ENCODE measurements at regions not wholly inside any gene's neighbourhood (a gene's known extent, or its start where the extent isn't known, plus 50 kb on each side); places are given as distances from the start of the nearest gene placed in this dataset.

DNA sequence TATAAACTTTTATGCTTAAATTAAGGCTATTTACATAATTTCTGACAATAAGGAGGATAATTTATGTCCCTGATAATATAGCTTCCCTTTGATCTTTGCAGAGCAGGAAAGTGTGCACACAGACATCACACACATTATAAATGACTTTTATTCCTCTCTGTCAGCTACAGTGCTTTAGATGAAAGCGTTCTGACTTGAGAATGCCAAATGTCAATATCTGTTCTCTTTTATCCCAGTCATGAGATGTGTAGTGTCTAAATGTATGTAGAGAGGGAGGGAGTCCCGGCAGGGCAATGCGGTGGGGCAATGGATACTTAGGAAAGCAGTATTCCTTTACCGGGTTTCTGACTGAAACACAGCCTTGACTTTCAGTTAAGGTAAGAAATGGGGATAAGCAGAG is 225.4 kb upstream of the CHORDC1 start:
- intact Hi-C loops (cut with DNase I), result no loop called here

DNA sequence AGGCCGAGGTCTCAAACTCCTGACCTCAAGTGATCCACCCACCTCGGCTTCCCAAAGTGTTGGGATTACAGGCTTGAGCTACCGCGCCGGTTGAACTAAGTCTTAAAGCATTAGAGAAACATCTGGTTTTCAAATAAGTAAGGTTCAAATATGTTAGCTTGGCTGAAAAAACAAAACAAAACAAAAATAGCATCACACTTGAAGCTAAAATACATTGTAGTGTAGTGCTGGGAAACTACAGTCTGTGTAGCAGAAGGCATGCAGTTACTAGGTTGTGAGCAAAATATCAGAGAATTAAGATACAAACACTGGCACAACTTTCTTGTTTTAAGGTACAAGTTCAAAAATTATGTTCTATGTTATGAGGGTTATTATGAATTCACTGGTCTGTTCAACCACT is 224.8 kb upstream of the CHORDC1 start:
- no peaks in the 10 kb centered on the region for H3K27me3 ChIP-seq
- TF ChIP-seq POLR2A (IDR thresholded peaks at IDR 0.05) (no peak), EP300 (IDR thresholded peaks at IDR 0.05) (no peak)
- TF ChIP-seq, protein P1, sequence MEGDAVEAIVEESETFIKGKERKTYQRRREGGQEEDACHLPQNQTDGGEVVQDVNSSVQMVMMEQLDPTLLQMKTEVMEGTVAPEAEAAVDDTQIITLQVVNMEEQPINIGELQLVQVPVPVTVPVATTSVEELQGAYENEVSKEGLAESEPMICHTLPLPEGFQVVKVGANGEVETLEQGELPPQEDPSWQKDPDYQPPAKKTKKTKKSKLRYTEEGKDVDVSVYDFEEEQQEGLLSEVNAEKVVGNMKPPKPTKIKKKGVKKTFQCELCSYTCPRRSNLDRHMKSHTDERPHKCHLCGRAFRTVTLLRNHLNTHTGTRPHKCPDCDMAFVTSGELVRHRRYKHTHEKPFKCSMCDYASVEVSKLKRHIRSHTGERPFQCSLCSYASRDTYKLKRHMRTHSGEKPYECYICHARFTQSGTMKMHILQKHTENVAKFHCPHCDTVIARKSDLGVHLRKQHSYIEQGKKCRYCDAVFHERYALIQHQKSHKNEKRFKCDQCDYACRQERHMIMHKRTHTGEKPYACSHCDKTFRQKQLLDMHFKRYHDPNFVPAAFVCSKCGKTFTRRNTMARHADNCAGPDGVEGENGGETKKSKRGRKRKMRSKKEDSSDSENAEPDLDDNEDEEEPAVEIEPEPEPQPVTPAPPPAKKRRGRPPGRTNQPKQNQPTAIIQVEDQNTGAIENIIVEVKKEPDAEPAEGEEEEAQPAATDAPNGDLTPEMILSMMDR (IDR thresholded peaks at IDR 0.05), result no peak
- H3K36me3 ChIP-seq, result no peaks in the 10 kb centered on the region
- intact Hi-C loops (cut with DNase I), result no loop called here
- H3K4me1 ChIP-seq (ENCODE audit: insufficient read depth), result no peaks in the 10 kb centered on the region
- DNase-seq, result no peak
- H3K27ac ChIP-seq, result no peak overlapping the region
- H3K9me3 ChIP-seq, result no peaks in the 10 kb centered on the region
- no peak overlapping the region for H3K4me3 ChIP-seq
- WGBS, 3 donors, result 5 to 28% (median 13%) methylated on average over 5 of the region's 5 CpGs

More for the DNA sequence above, 225.4 kb upstream of the CHORDC1 start:
- Histone ChIP-seq H3K27me3 (no peaks in the 10 kb centered on the region), H3K36me3 (no peaks in the 10 kb centered on the region), H3K4me3 (no peak overlapping the region), H3K4me1 (ENCODE audit: insufficient read depth) (no peaks in the 10 kb centered on the region), H3K27ac (no peak overlapping the region), H3K9me3 (no peaks in the 10 kb centered on the region)
- no peak for DNase-seq
- TF ChIP-seq POLR2A (IDR thresholded peaks at IDR 0.05) (no peak), EP300 (IDR thresholded peaks at IDR 0.05) (no peak)
- TF ChIP-seq, protein P1 (IDR thresholded peaks at IDR 0.05), result no peak
- 19 to 24% (median 22%) methylated on average over 4 of the region's 4 CpGs for WGBS, 3 donors

DNA sequence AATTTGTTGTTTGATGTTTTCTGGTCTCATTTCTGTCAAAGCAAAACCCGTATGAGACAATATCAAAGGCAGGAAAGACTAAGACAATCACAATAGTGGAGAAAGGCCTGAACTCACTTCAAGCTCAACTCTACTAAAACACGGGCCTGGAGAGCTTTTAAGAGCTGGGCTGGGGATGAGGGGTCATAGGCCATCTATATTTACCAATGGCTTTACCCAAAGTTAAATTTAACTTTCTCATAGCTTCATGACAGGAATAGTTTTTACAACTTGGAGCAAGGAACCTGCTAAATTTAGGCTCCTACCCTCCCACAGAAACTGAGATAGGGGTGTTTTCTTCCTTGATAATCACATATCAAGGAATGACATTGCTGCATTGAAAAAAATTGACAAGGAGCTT is 223.4 kb upstream of the CHORDC1 start:
- no peaks in the 10 kb centered on the region for H3K36me3 ChIP-seq
- TF ChIP-seq POLR2A (IDR thresholded peaks at IDR 0.05), result no peak
- no peak for TF ChIP-seq EP300 (IDR thresholded peaks at IDR 0.05)
- TF ChIP-seq, protein P1 (IDR thresholded peaks at IDR 0.05), result no peak
- H3K27me3 ChIP-seq, result no peaks in the 10 kb centered on the region
- 59 to 68% (median 62%) methylated on average over 2 of the region's 2 CpGs for WGBS, 3 donors
- H3K9me3 ChIP-seq, result no peaks in the 10 kb centered on the region
- no peak for DNase-seq
- H3K27ac ChIP-seq, result no peak overlapping the region
- intact Hi-C loops (cut with DNase I), result no loop called here
- no peaks in the 10 kb centered on the region for H3K4me1 ChIP-seq (ENCODE audit: insufficient read depth)
- no peak overlapping the region for H3K4me3 ChIP-seq

DNA sequence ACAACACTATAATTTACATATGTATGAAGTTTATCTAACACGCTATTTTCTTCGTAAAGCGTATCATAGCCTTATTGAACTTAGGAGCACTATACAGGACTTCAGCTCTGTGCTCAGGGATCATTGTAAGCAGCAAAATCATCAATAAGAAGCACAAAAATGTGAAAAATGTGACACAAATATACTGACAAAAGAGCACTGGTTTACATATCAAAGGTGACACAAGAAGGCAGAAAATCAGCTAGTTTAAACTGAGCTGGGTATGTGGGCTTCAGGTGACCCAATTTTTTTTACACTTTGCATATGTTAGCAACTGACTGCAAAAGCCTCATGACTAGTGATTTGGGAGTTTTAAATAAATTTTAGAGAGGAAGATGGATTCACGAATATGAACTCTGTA is 215.2 kb upstream of the CHORDC1 start:
- Histone ChIP-seq H3K27me3 (no peaks in the 10 kb centered on the region), H3K9me3 (no peaks in the 10 kb centered on the region), H3K4me3 (no peak overlapping the region), H3K4me1 (ENCODE audit: insufficient read depth) (no peaks in the 10 kb centered on the region), H3K36me3 (no peaks in the 10 kb centered on the region), H3K27ac (no peak overlapping the region)
- TF ChIP-seq, protein P1 (IDR thresholded peaks at IDR 0.05), result no peak
- TF ChIP-seq EP300 (IDR thresholded peaks at IDR 0.05), result no peak
- no peak for TF ChIP-seq POLR2A (IDR thresholded peaks at IDR 0.05)
- DNase-seq, result no peak
- intact Hi-C loops (cut with DNase I), result no loop called here
- 96 to 99% (median 97%) methylated on average over 4 of the region's 4 CpGs for WGBS, 3 donors

DNA sequence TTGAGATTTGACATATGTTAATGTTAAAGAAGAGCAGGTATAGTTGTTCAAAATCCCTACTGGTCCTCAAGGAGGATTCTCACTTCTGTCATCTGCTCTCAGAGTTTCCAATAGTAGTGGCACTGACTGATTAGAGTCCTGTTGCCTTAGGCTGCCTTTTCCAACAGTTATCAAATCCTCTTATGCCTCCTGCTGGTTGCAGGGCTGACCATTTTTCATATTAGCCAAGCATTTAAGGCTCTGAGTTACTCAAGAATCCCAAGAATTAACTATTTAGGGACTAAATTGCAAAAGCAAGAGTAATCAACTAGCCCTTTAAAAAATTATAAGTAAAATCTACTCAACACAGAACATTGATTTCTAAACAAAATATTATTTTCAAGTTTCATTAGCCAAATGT is 212.0 kb upstream of the CHORDC1 start:
- Histone ChIP-seq H3K9me3 (no peaks in the 10 kb centered on the region), H3K4me3 (no peak overlapping the region), H3K27me3 (no peaks in the 10 kb centered on the region), H3K27ac (no peak overlapping the region), H3K36me3 (no peaks in the 10 kb centered on the region), H3K4me1 (ENCODE audit: insufficient read depth) (no peaks in the 10 kb centered on the region)
- TF ChIP-seq POLR2A (IDR thresholded peaks at IDR 0.05), result no peak
- no peak for TF ChIP-seq EP300 (IDR thresholded peaks at IDR 0.05)
- TF ChIP-seq, protein P1 (IDR thresholded peaks at IDR 0.05), result no peak
- DNase-seq, result no peak
- intact Hi-C loops (cut with DNase I), result no loop called here

Measured in ovary (tissue), 7 donors.